RWPE1 (cell line): ENCODE measurements at regions not wholly inside any gene's neighbourhood (a gene's known extent, or its start where the extent isn't known, plus 50 kb on each side); places are given as distances from the start of the nearest gene placed in this dataset.

ENCODE experiments used
- CTCF ChIA-PET: fragments of 350-600 bp; sonication (Branson Sonifier 250); formaldehyde crosslinking; extraction: SDS; loops from one replicate; lab custom pipeline; 2021; lab: Yijun Ruan, JAX
- POLR2A ChIA-PET: fragments of 400-600 bp; formaldehyde crosslinking; extraction: SDS; loops from one replicate; lab custom pipeline; 2020; ENCODE audit warnings: antibody characterized with exemption; ENCODE audit not compliant: low non-redundant PET; lab: Yijun Ruan, JAX
- DNase-seq: peaks from one replicate; pipeline ENCODE4 v3.0.0; 2012; ENCODE audit warnings: low spot score
- H3K27ac ChIP-seq: fragments of 450-650 bp; 2 replicates; pipeline ENCODE4 v1.5.1; 2017
- CTCF ChIP-seq: fragments of 450-650 bp; conservative IDR thresholded peaks from 2 replicates; pipeline ENCODE4 v1.5.1; 2017; ENCODE audit warnings: low read depth, mild to moderate bottlenecking

- H3K27ac ChIP-seq: no peak overlapping the region
- ChIA-PET POLR2A (interaction anchor here (0.5 kb wide), 1 partner anchor 762 kb away, joined by 4 read pairs; no protein-coding TSS in a partner anchor), CTCF (no interaction called here)
- DNase-seq: no peak
- no peak for TF ChIP-seq CTCF
Measured at GRCh38 chr17:45700171-45701090, 83.7 kb upstream of the CRHR1 start.

GRCh38 chr17:45702666-45703266, 81.4 kb upstream of the CRHR1 start:
- peak; percentile 36 for DNase-seq
- TF ChIP-seq CTCF: no peak
- POLR2A ChIA-PET: no interaction called here
- no peak overlapping the region for H3K27ac ChIP-seq
- CTCF ChIA-PET: no interaction called here

- TF ChIP-seq CTCF: no peak
- CTCF ChIA-PET: no interaction called here
- no peak for DNase-seq
- H3K27ac ChIP-seq: no peak overlapping the region
- POLR2A ChIA-PET: no interaction called here
Measured at GRCh38 chr17:45703348-45703747, 80.8 kb upstream of the CRHR1 start.

GRCh38 chr17:45703806-45704205, 80.3 kb upstream of the CRHR1 start:
- TF ChIP-seq CTCF: no peak
- ChIA-PET CTCF (interaction anchor here (0.6 kb wide), 1 partner anchor 180 kb away, joined by 3 read pairs; no protein-coding TSS in a partner anchor), POLR2A (no interaction called here)
- no peak for DNase-seq
- no peak overlapping the region for H3K27ac ChIP-seq

- no peak for TF ChIP-seq CTCF
- ChIA-PET CTCF (interaction anchor here (0.6 kb wide), 1 partner anchor 180 kb away, joined by 3 read pairs; no protein-coding TSS in a partner anchor), POLR2A (no interaction called here)
- DNase-seq: no peak
- H3K27ac ChIP-seq: no peak overlapping the region
Measured at GRCh38 chr17:45704251-45704650, 79.9 kb upstream of the CRHR1 start.

- no peak overlapping the region for H3K27ac ChIP-seq
- POLR2A ChIA-PET: no interaction called here
- CTCF ChIA-PET: interaction anchor here (0.5 to 0.6 kb wide), 2 partner anchors 34 to 69 kb away, joined by 3 read pairs; no protein-coding TSS in a partner anchor
- no peak for TF ChIP-seq CTCF
- DNase-seq: peak; percentile 91
Measured at GRCh38 chr17:45705123-45706009, 78.8 kb upstream of the CRHR1 start.
